ENCODE measurements at regions not wholly inside any gene's neighbourhood (a gene's known extent, or its start where the extent isn't known, plus 50 kb on each side); places are given as distances from the start of the nearest gene placed in this dataset.

DNA sequence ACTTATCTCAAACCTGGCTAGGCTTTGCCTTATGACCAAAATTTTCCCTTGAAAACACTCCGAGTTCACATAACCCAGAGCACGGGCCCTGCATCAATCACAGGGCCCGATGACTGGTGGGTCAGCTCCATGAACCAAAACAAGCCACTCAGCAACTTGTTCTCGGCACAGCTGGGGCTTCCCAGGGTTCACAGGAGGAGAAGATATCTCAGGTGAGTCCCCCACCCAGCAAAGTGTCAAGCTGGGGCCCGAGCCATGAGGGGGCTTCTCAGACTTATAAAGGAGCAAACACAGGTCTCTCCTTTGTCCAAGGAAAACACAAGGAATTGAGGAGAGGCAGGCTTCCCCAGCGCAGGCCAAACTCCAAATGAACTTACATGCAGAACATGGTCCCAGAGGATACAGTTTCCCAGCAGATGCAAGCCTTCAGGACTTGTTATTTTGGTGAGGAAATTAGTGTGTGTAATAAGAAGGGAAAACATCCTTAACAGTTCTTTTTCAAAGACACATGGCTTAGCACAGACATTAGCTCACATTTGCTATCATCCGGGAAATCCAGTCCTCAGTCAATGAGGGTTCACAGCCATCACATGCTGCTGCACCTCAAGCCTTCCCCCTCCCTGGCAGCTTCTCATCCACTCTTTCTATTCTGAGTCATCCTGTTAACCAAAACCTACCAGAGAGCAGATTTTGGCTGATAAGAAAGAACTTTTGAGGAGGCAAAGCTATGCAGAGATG lies 98.1 kb upstream of the NFIA start:
- no peak for DNase-seq

DNA sequence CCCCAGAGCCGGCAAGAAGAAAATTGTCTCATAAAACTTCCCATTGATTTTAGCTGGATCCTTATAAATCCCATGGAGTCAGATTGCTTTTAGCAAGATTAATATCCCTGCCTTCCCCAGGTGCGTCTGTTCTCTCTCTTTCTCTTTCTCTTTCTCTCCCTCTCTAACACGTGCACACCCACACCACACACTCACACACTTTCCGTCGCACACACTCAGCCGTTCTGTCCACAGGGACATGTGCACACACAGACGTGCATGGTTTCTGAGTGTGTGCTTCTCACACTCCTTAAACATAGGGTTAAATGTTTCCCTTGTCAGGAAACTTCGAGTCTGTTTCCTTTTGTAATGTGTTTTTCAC lies 98.7 kb upstream of the NFIA start:
- DNase-seq: no peak

DNA sequence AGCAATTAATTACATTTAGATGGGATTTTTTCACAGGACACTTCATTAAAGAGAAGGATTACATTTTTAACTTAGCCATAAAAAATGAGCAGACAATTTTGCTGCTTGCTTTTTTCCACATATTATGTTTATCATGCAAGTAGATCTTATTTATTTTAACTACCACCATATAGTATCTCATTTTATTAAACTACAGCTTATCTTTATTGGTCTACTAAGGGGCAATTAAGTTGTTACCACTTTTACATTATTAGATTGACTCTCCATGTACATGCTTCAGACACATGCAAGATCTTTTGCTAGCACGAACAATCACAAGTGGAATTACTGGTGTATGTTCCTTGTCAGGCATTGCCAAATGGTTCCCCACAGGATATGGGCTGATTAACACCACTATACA lies 99.8 kb upstream of the NFIA start:
- no peak for DNase-seq

DNA sequence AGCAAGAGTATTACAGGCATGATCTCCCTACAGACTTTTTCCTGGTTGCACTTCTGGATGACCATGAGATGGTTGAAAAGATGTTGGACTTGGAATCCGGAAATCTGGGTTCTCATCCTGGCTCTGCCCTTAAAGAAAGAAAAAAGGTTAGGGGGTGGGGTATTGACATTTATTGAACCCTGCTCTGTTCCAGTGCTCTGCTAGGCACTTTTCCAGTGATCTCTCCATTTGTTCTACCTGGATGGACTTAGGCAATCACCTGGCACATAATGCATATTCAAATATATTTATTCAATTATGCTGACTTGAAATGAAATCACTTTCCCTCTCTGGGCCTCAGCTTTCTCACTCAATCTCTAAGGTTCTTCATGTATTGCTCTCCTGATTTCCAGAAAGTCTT lies 101.0 kb upstream of the NFIA start:
- no peak for DNase-seq

DNA sequence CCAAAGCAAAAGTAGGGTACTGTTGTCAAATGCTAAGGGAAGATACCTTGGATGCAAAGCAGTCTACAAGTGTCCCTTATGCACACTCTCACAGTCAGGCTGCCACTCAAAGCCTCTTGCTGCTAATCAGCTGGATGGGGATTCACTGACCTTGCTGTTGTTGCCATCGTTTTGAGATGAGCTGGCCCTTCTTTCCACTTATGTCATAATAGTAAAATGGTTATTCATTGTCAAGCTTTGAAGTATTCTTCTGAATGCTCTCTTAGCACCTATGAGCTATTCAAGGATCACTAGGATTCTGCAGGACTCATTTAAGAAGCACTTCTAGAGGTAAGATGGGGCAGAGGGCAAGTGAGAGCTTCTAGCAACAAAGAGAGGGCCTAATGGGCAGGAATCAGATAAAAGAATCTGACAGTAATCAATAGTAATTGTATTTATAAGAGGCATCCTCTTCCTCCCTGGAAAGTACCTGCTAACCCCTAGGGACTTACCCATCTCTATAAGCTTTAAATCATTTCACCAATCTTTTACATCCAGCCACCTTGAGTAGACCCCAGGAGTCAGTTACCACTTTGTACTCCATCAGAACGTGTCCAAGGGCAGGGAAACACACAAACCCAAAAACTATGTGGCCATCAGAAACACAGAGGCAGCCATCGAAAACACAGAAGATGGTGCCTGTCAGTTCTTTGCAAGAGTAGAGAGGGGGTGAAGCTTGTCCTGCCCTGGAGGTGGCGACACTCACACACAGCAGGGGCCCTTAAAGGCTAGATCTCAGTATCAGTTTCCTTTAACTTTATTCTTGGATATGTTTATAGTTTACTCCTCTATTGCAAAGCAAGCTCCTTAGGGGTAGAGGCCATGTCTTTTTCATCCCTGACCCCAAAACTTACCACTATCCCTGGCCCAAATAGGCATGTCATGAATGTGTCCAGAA lies 103.7 kb upstream of the NFIA start:
- DNase-seq: no peak

DNA sequence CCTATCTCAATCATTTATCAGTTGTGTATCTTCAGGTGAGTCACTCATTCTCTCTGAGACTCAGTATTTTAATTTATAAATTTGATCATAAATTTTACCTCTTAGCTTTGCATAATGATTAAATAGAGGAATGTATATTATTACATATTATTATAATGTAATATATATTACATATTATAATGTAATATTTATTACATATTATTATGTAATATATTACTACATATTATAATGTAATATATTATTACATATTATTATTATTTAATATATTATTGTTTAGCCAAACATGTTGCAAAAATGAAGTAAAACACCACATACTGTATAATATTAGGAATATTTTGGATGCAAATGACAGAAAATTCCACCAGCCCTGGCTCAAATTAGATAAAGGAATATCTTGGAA lies 104.7 kb upstream of the NFIA start:
- DNase-seq: no peak

DNA sequence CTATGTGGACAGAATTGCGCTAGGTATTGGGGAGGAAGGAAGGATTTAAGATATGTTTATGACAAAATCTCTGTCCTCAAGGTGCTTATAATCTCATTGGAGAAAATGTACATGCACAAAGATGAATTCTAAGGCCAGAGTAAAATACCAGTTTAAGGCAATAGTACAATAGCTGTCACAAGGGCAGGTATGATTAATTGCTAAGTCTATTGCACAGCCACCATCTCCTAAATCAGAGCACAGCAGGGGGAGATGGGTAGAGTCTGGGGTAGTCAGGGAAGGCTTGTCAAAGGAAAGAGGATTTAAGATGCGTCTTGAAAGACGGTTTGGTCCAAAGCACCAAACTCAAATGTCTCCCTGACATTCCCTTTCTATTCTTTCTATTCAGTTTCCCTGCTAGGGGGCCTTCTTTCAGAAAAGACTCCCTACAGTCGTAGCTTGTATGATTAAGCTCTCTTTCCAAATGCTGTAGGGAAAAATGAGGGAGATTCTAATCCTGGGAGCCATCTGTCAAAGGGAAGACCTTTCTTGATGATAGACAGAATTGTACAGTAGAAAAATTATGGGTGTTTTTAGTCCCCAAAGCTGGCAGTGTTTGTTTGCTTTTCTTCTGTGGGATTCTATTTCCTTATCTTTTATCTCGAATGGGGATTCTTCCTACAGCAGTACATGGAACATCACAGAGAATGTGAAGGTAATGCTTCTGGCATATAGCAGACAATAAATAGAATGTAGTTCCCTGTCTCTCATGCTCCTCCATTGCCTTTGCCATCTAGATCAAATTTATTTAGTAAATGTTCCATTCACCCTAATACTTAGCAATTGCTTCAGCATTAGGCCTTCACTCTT lies 107.6 kb upstream of the NFIA start:
- DNase-seq: no peak

DNA sequence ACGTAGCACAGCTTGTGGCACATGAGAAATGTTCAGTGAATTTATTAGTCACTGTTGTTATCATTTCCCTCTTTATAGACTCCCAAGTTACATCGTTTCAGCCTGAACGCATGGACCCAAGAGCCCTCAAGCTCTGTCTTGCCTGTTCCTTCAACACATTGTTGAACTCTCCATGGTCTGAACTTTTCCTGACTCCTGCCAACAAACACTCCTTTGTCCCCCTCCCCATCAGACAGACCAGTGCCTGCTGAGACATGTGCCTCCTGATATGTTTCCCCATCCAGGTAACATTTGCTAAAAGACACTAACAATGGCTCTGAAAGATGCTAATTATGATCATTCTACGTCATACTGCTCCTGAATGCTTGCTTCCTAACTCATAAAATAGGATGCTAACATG lies 108.7 kb upstream of the NFIA start:
- no peak for DNase-seq

DNA sequence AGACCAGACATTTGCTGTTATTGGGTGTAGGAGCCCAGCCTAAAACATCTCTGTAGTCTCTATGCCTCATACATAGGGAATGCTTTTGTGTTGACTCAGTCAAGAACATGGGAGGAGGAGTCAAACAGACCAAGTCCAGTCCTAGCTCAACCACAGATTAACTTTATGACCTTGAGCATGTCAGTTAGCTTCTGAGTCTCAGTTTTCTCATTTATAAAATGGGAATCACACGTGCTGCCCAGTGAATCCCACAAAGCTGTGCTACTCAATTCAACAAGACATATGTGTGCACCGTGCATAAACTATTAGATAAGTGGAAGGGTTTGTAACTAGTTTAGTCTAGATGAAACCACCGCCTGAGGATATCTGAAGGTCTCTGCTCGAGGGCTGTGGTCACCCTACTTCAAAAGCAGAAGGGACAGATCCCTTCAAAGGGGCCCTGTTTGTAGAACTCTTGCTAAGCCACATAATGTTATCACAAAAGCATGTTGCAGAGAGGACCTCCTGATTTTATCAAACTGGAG lies 109.5 kb upstream of the NFIA start:
- no peak for DNase-seq

DNA sequence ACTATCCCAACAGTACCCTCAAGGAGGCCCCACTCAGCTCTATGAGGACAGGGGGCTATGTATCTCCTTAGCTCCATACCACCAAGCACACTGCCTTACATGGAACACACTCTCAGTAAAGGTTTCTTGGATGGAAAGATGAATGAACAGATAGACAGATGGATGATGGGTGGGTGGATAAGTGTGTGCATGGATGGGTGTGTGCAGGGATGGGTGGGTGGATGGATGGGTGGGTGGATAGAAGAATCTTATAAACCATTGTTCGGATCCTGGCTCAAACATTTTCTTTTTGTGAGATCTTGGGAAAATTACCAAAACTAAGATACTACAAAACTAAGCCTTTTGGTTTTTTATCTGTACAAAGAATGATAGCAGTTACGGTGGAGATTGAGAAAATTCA lies 111.0 kb upstream of the NFIA start:
- no peak for DNase-seq

DNA sequence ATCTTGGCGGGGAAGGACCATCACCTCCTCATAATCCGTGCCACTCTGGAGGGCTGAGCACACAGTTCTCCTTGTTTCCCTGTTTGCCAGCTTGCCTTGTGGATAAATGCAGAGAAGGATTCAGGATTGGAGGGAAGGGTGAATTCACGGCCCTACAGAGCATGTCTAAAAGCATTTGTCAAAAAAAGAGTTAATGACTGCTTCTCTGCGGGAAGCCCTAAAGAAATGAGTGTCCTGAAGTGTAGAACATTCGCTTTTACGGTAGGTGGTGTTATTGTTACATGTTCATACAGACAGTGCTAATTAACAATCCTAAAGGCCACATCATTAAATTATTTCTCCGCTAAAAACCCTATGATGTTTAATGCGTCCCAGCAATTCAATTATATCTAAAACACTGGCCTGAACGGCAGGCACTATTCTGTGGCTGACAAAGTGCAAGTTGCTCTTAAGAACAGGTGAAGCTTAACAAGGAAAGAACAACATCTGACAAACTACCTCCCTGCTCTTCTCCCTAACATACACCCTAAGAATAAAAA lies 112.3 kb upstream of the NFIA start:
- DNase-seq: peak; percentile 52

DNA sequence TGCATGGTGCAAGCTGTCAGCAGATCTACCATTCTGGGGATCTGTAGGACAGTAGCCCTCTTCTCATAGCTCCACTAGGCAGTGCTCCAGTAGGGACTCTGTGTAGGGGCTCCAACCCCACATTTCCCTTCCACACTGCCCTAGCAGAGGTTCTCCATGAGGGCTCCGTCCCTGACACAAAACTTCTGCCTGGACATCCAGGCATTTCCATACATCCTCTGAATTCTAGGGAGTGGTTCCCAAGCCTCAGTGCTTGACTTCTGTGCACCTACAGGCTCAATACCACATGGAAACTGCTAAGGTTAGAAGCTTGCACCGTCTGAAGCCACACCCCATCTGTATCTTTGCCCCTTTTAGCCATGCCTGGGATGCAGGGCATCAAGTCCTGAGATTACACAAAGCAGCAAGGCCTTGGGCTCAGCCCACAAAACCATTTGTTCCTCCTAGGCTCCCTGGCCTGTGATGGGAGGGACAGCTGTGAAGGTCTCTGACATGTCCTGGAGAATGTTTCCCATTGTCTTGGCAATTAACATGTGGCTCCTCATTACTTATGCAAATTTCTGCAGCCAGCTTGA lies 117.0 kb upstream of the NFIA start:
- DNase-seq: no peak

DNA sequence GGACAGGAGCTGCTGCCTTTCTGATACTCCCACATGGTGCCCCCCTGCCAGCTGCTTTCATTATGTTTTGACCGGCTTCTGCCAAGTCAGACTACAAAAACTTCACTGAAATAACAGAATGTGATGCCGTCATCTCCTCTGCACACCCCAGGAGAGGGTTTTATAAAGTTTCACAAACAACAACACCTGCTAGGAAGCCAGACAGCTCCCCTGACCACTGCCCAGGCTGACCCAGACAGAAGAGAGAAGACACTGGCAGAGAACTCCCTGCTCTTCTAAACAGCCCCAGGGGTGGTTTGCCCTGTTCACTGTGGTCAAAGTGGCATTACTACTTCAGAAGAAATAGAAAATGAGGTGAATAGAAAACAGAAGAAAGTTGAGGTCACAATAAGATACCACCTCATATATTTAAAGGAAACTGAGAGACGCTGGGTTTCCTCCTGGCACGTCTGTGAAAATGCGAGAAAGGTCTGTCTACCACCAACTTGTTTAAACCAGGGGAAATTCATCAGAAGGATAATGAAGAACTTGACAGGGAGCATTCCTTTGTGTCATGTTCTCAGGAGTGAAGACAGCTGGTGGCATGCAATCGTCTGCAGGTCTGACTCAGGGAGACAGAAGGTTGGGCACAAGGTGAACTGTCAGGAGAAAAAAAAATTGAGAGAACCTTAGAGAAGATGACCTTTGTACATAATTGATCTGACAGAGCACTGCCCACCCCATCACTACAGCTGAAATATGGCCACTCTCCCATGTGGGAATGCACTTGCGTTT lies 119.0 kb upstream of the NFIA start:
- no peak for DNase-seq

DNA sequence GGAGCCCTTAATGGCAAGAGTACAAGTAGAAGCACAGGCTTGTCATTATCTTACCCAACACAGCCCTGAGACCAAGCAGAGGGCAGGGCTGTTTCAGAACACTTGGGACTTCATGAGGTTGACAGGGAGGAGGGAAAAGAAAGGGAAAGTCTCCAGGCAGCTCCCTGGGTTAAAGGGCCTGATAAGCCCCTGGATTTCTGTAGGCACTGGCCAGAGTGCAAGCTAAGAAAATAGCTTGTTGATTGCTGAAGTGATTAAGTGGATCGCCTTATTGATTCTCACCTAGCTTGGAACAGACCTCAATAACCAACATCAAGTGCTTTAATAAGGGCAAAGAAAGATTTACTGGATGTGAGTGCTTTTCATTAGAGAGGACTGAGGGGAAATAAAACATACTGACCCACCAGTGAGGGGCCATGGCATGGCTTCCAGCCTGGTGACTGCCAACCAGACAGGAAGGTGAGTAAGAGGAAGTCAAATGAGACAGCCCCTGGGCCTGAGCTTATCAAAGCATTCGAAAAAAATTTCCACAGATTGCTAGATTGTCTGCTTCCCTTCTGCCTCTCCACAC lies 121.4 kb upstream of the NFIA start:
- DNase-seq: no peak

DNA sequence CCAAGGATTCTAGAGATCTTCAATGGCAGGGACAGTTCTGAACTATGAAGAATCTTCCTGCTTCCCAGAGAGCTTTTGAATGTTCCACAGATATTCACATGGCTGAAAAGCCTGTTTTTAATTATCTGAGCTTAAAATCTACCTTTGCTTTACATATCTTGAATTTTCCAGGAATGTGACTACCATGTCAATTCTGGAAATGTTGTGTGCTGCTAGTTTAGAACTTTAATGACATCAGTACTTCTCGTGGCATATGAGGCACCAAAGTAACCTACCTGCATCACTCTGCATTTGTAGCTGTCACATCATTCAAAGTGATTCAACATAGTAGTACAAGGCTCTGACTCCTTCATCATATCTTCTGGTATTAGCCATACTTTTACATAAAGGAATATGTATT lies 122.7 kb upstream of the NFIA start:
- no peak for DNase-seq

DNA sequence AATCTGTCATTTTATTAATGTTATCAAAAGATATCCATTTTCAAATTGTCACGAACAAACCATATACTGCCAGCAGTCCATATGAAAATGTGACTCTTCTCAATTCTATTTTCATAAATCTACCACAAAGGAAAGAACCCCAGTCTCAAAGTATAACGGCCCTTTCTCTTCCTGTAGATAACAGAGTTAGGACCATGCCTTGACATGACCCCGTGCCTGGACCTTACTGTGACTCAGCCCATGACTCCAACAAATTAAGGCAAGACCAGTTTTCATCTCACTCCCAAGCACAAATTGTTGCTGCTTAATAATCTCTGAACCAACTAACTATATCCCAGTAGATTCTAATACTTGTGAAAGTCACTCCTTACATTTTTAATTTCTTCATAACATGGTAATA lies 124.4 kb upstream of the NFIA start:
- DNase-seq: no peak

DNA sequence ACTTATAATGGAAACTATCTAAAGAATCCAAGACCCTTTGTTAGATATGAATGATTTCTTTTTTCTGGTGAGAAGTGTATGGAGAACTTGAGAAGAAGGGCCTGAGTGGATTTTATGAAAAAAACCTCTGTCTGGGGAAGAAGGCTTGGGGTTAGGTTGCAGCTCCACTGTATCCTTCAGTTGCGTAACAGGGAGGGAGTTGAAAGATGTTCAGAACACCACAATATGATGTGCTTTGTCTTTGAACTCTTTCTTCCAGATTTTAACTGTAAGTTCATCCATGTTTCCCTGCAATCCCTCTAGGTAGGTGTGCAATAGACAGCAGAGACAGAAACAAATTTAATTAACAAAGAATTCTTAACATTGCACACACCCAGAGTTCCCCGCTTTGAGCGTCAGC lies 125.8 kb upstream of the NFIA start:
- no peak for DNase-seq

DNA sequence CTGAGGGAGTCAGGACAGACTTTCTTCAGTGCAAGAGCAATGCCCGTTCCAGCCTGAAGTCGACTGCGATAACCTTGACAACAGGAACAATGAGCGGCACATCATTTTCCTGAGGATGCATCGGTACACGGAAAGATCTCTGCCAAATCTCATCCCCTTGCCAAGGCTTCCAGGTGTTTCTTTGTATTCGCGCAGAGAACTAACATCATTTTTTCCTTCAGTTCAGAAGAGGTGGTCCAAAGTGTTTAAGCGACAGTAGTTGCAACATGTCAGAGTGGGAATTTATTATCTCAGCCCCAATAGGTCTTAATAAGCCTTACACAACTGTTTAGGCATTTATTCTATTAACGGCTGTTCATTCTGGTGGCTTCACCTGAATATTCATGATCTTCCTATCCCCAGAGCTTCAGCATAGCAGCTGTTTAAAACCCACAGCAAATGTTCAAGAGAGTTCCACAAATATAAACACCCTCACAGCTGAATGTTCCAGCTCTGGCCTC lies 129.7 kb upstream of the NFIA start:
- DNase-seq: no peak

DNA sequence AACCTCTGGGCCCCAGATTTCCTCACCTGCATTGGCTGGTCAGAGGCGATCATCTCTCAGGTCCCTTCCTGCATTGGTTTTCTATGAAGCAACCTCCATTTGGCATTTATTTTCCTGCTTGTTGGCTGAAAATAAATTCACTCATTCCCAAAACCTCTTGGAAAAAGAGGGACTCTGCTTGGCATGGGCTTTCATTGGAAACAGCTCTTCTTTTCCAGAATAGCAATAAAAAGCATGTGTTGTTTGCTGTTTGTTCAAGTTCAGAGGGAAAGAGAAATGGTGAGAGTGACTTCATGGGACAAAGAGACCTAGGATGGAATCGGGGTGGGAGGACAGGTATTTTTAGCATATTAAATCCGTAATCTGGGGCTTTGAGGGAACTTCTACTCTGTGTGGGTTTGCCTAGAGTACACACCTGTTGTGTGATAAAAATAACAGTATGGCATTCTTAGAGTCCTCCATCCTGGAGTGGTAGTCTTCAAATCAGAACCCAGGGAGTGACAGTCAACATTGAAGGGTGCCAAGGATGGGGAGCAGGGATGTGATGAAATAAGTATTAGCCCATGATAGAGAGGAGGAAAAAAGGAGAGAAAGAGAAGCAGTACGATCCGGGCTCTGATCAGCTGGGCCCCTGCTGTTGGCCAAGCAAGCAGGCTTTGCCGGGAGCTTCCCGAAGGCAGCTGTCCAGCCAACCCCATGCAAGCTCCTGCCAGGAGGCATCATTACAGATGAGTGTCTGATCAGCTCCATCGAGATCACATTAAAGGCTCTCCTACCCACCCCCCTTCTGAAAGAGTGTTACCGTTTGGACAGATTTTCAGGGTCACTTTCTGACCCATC lies 131.9 kb upstream of the NFIA start:
- DNase-seq: no peak

DNA sequence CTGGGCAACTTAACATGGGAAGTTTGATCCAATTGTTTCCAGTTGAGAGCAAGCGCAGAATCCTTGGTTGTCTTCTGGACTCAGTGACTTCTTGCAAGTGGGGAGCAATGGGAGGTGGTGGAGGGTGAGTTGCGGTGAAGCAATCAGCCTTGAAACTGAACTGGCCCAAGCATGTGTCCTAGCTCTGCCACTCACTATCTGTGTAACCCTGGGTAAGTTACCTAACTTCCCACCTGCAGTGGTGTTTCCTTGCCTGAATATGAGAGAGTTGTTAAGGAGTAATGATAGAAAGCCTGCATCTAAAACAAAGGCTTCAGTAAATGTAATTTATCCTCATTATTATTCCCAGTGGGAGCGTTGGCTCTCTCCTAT lies 132.5 kb upstream of the NFIA start:
- DNase-seq: no peak

Data from NCI-H1694 (cell line).